Trophoblast cell (in vitro differentiated cells and primary cell): ENCODE measurements at regions not wholly inside any gene's neighbourhood (a gene's known extent, or its start where the extent isn't known, plus 50 kb on each side); places are given as distances from the start of the nearest gene placed in this dataset.
"Not testable (repeated sequence)": the region's sequence is repeated elsewhere in the genome, so short reads cannot be mapped to it uniquely, and the experiment has no call there.

ENCODE experiments used
- DNase-seq, 2 donors: peaks; one replicate each; pipeline ENCODE4 v3.0.0-alpha.2; 2016
- H2AFZ ChIP-seq: 2 replicates; pipeline ENCODE4 v1.6.1; 2013; ENCODE audit warnings: low read length, moderate library complexity, mild to moderate bottlenecking; ENCODE audit not compliant: insufficient read depth, poor library complexity
- H2AK5ac ChIP-seq: 2 replicates; pipeline ENCODE4 v1.6.1; 2013; ENCODE audit warnings: mild to moderate bottlenecking, low read length
- H2BK120ac ChIP-seq: 2 replicates; pipeline ENCODE4 v1.6.1; 2013; ENCODE audit warnings: low read length, mild to moderate bottlenecking, moderate library complexity; ENCODE audit not compliant: insufficient read depth, poor library complexity
- H2BK12ac ChIP-seq: 2 replicates; pipeline ENCODE4 v1.6.1; 2013; ENCODE audit warnings: mild to moderate bottlenecking, low read length, moderate library complexity
- H2BK5ac ChIP-seq: 2 replicates; pipeline ENCODE4 v1.6.1; 2013; ENCODE audit warnings: low read length, low read depth, moderate library complexity, mild to moderate bottlenecking; ENCODE audit not compliant: poor library complexity
- H3K14ac ChIP-seq: 2 replicates; pipeline ENCODE4 v1.6.1; 2013; ENCODE audit warnings: mild to moderate bottlenecking, low read length
- H3K18ac ChIP-seq: 2 replicates; pipeline ENCODE4 v1.6.1; 2013; ENCODE audit warnings: mild to moderate bottlenecking, low read length
- H3K23ac ChIP-seq: 2 replicates; pipeline ENCODE4 v1.6.1; 2013; ENCODE audit warnings: low read length
- H3K27ac ChIP-seq: 2 replicates; pipeline ENCODE4 v1.5.1; 2013; ENCODE audit warnings: low read depth, mild to moderate bottlenecking, inconsistent platforms, low read length, moderate library complexity
- H3K27me3 ChIP-seq: 2 replicates; pipeline ENCODE4 v1.6.1; 2013; ENCODE audit warnings: inconsistent platforms, mild to moderate bottlenecking, low read length, moderate library complexity; ENCODE audit not compliant: insufficient read depth
- H3K36me3 ChIP-seq, 2 experiments: 1 replicate in 1 of 2; 2 replicates in 1 of 2; pipeline ENCODE4 v1.6.1; 2013; ENCODE audit warnings: low read length in 2 of 2, mild to moderate bottlenecking in 2 of 2, moderate library complexity in 1 of 2; ENCODE audit not compliant: insufficient read depth in 2 of 2, control insufficient read depth in 1 of 2
- H3K4ac ChIP-seq: 2 replicates; pipeline ENCODE4 v1.6.1; 2013; ENCODE audit warnings: low read depth, mild to moderate bottlenecking, low read length, moderate library complexity
- H3K4me1 ChIP-seq, 2 experiments: 1 replicate in 1 of 2; 2 replicates in 1 of 2; pipeline ENCODE4 v1.6.1; 2013; ENCODE audit warnings: low read length in 2 of 2, mild to moderate bottlenecking in 2 of 2, moderate library complexity in 1 of 2; ENCODE audit not compliant: insufficient read depth in 2 of 2, control insufficient read depth in 1 of 2
- H3K4me2 ChIP-seq: 2 replicates; pipeline ENCODE4 v1.6.1; 2013; ENCODE audit warnings: inconsistent platforms, mild to moderate bottlenecking, low read length, moderate library complexity
- H3K4me3 ChIP-seq: 2 replicates; pipeline ENCODE4 v1.5.1; 2013; ENCODE audit warnings: mild to moderate bottlenecking, low read depth, low read length, inconsistent platforms
- H3K79me1 ChIP-seq: one replicate; pipeline ENCODE4 v1.6.1; 2013; ENCODE audit warnings: low read length
- H3K79me2 ChIP-seq: 2 replicates; pipeline ENCODE4 v1.6.1; 2013; ENCODE audit warnings: low read length, mild to moderate bottlenecking; ENCODE audit not compliant: control insufficient read depth, insufficient read depth, poor library complexity
- H3K9ac ChIP-seq: 2 replicates; pipeline ENCODE4 v1.6.1; 2013; ENCODE audit warnings: mild to moderate bottlenecking, low read length
- H3K9me3 ChIP-seq: 2 replicates; pipeline ENCODE4 v1.6.1; 2013; ENCODE audit warnings: low read depth, mild to moderate bottlenecking, control low read depth, inconsistent platforms, low read length; ENCODE audit not compliant: insufficient read depth
- H4K12ac ChIP-seq: 2 replicates; pipeline ENCODE4 v1.6.1; 2013; ENCODE audit warnings: low read depth, mild to moderate bottlenecking, low read length, moderate library complexity
- H4K8ac ChIP-seq: 2 replicates; pipeline ENCODE4 v1.6.1; 2013; ENCODE audit warnings: low read depth, mild to moderate bottlenecking, low read length, moderate library complexity
- H4K91ac ChIP-seq: one replicate; pipeline ENCODE4 v1.6.1; 2013; ENCODE audit warnings: low read depth, mild to moderate bottlenecking, low read length, moderate library complexity
- WGBS: extraction: QIAGEN DNeasy Blood & Tissue Kit; methylation state at CpG from one replicate; pipeline ENCODE4 v1.1.7; 2013; ENCODE audit warnings: missing lambda C conversion rate; ENCODE audit not compliant: insufficient read length, insufficient coverage; ENCODE audit errors: extremely low coverage; 5-methylcytosine and 5-hydroxymethylcytosine counted together

- H3K9ac ChIP-seq = no peak overlapping the region
- peaks cover 20 to 29% of the 10 kb centered on the region in 2 experiments for H3K4me1 ChIP-seq
- H3K36me3 ChIP-seq = peaks cover 0 to 3% of the 10 kb centered on the region in 2 experiments
- H2AK5ac ChIP-seq = peak overlapping the region; percentile 60
- H3K9me3 ChIP-seq = peaks cover 3% of the 10 kb centered on the region
- H4K91ac ChIP-seq = peak overlapping the region; percentile 75
- peak; percentile 81 to 86 for DNase-seq
- no peak overlapping the region for H3K18ac ChIP-seq
- H4K12ac ChIP-seq = no peak overlapping the region
- no peak overlapping the region for H3K4me3 ChIP-seq
- peaks cover 35% of the 10 kb centered on the region for H3K79me1 ChIP-seq
- no peak overlapping the region for H3K4me2 ChIP-seq
- peak overlapping the region; percentile 80 for H2BK5ac ChIP-seq
- peak overlapping the region; percentile 37 for H2AFZ ChIP-seq
- WGBS = no CpG with 5 or more reads among the region's 6 CpGs
- H3K4ac ChIP-seq = peak overlapping the region; percentile 25
- peak overlapping the region; percentile 86 for H3K27ac ChIP-seq
- H3K79me2 ChIP-seq = peaks cover 9% of the 10 kb centered on the region
- peaks cover 3% of the 10 kb centered on the region for H3K27me3 ChIP-seq
- H3K14ac ChIP-seq = peak overlapping the region; percentile 38
- peak overlapping the region; percentile 86 for H2BK12ac ChIP-seq
- H4K8ac ChIP-seq = peak overlapping the region; percentile 4
- H3K23ac ChIP-seq = no peak overlapping the region
- H2BK120ac ChIP-seq = peak overlapping the region; percentile 86
Observed at GRCh38 chr1:228842094-228842775, 107.0 kb downstream of the RHOU start.

GRCh38 chr1:228845101-228845500 lies 109.8 kb downstream of the RHOU start:
- no peak overlapping the region for H4K8ac ChIP-seq
- H3K27me3 ChIP-seq = peaks cover 3% of the 10 kb centered on the region

GRCh38 chr1:228846952-228847351 lies 111.7 kb downstream of the RHOU start:
- peaks cover 7 to 18% of the 10 kb centered on the region in 2 experiments for H3K4me1 ChIP-seq
- no CpG with 5 or more reads among the region's 1 CpG for WGBS

More at GRCh38 chr1:228845101-228845500, 109.8 kb downstream of the RHOU start:
- no peak overlapping the region for H2AFZ ChIP-seq
- H3K9me3 ChIP-seq = peaks cover 3% of the 10 kb centered on the region
- no peak overlapping the region for H2BK5ac ChIP-seq
- H3K23ac ChIP-seq = no peak overlapping the region
- H3K4me2 ChIP-seq = no peak overlapping the region
- H2AK5ac ChIP-seq = no peak overlapping the region
- no peak overlapping the region for H3K27ac ChIP-seq
- peaks cover 10 to 19% of the 10 kb centered on the region in 2 experiments for H3K4me1 ChIP-seq
- H2BK12ac ChIP-seq = no peak overlapping the region
- peaks cover 19% of the 10 kb centered on the region for H3K79me1 ChIP-seq
- H3K4ac ChIP-seq = no peak overlapping the region
- DNase-seq = peak; percentile 59 to 75
- no peak overlapping the region for H3K14ac ChIP-seq
- H3K18ac ChIP-seq = no peak overlapping the region
- no CpG with 5 or more reads among the region's 8 CpGs for WGBS
- H3K36me3 ChIP-seq = peaks cover 0 to 3% of the 10 kb centered on the region in 2 experiments
- H3K4me3 ChIP-seq = no peak overlapping the region
- peaks cover 2% of the 10 kb centered on the region for H3K79me2 ChIP-seq
- no peak overlapping the region for H4K91ac ChIP-seq
- no peak overlapping the region for H4K12ac ChIP-seq
- H3K9ac ChIP-seq = no peak overlapping the region
- no peak overlapping the region for H2BK120ac ChIP-seq

DNA sequence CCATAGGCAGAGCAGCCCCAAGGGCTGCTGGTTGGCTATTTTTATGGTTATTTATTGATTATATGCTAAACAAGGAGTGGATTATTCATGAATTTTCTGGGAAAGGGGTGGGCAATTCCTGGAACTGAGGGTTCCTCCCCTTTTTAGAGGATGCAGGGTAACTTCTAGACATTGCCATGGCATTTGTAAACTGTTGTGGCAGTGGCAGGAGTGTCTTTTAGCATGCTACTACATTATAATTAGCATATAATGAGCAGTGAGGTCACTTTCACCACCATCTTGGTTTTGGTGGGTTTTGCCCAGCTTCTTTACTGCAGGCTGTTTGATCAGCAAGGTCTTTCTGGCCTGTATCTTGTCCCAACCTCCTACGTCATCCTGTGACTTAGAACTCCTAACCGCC lies 112.2 kb downstream of the RHOU start:
- not testable (repeated sequence) for H4K12ac ChIP-seq, H3K36me3 ChIP-seq, H4K8ac ChIP-seq, H3K27ac ChIP-seq, H3K4me3 ChIP-seq, H3K14ac ChIP-seq, H2BK120ac ChIP-seq, H3K9ac ChIP-seq, H2BK5ac ChIP-seq, H2AFZ ChIP-seq, H3K9me3 ChIP-seq, H3K18ac ChIP-seq, H3K79me2 ChIP-seq, H3K23ac ChIP-seq, H3K27me3 ChIP-seq, H3K4ac ChIP-seq, H2AK5ac ChIP-seq, H3K4me2 ChIP-seq, DNase-seq
- H3K4me1 ChIP-seq = peaks cover 5 to 16% of the 10 kb centered on the region in 2 experiments
- H2BK12ac ChIP-seq = peak overlapping the region; percentile 74
- no CpG with 5 or more reads among the region's 2 CpGs for WGBS
- H3K79me1 ChIP-seq = peaks cover 16% of the 10 kb centered on the region
- peak overlapping the region; percentile 27 for H4K91ac ChIP-seq

More at GRCh38 chr1:228846952-228847351, 111.7 kb downstream of the RHOU start:
- Histone ChIP-seq H4K91ac (no peak overlapping the region), H2BK12ac (no peak overlapping the region), H3K4me2 (no peak overlapping the region), H4K8ac (no peak overlapping the region), H2AFZ (no peak overlapping the region), H3K14ac (no peak overlapping the region), H3K23ac (no peak overlapping the region), H3K9ac (no peak overlapping the region), H3K9me3 (peaks cover 3% of the 10 kb centered on the region), H2BK120ac (no peak overlapping the region), H3K4me3 (no peak overlapping the region), H3K18ac (no peak overlapping the region), H4K12ac (no peak overlapping the region), H3K4ac (no peak overlapping the region), H2BK5ac (no peak overlapping the region), H3K27ac (no peak overlapping the region), H3K79me1 (peaks cover 15% of the 10 kb centered on the region), H2AK5ac (no peak overlapping the region), H3K36me3 (peaks cover 0 to 3% of the 10 kb centered on the region in 2 experiments), H3K79me2 (peaks cover 2% of the 10 kb centered on the region), H3K27me3 (peaks cover 3% of the 10 kb centered on the region)
- no peak for DNase-seq
